DMS 273 treated with DMSO at 0.1 percent for 48 hours (cell line): ENCODE measurements at regions not wholly inside any gene's neighbourhood (a gene's known extent, or its start where the extent isn't known, plus 50 kb on each side); places are given as distances from the start of the nearest gene placed in this dataset.

Experiments
- DNase-seq: peaks from one replicate; lab custom pipeline; 2025; lab: John Stamatoyannopoulos, UW

- no peak for DNase-seq
Observed at GRCh38 chr10:78774999-78775711, 293.6 kb upstream of the ZMIZ1 start.

GRCh38 chr10:78775891-78776290 is 292.9 kb upstream of the ZMIZ1 start:
- DNase-seq = no peak

GRCh38 chr10:78776756-78777155 is 292.0 kb upstream of the ZMIZ1 start:
- no peak for DNase-seq

- no peak for DNase-seq
Observed at GRCh38 chr10:78777466-78777865, 291.3 kb upstream of the ZMIZ1 start.

- no peak for DNase-seq
Observed at GRCh38 chr10:78777867-78778266, 290.9 kb upstream of the ZMIZ1 start.

GRCh38 chr10:78778444-78779338 is 290.1 kb upstream of the ZMIZ1 start:
- no peak for DNase-seq

- DNase-seq = no peak
Observed at GRCh38 chr10:78779339-78779955, 289.3 kb upstream of the ZMIZ1 start.

- no peak for DNase-seq
Observed at GRCh38 chr10:78780551-78780961, 288.2 kb upstream of the ZMIZ1 start.

- DNase-seq = no peak
Observed at GRCh38 chr10:78781251-78781913, 287.4 kb upstream of the ZMIZ1 start.

- DNase-seq = no peak
Observed at GRCh38 chr10:78781991-78782390, 286.8 kb upstream of the ZMIZ1 start.

GRCh38 chr10:78782441-78782840 is 286.3 kb upstream of the ZMIZ1 start:
- no peak for DNase-seq

GRCh38 chr10:78783753-78784152 is 285.0 kb upstream of the ZMIZ1 start:
- DNase-seq = no peak

GRCh38 chr10:78784546-78784945 is 284.2 kb upstream of the ZMIZ1 start:
- DNase-seq = no peak

GRCh38 chr10:78785066-78785465 is 283.7 kb upstream of the ZMIZ1 start:
- no peak for DNase-seq

GRCh38 chr10:78785991-78786390 is 282.8 kb upstream of the ZMIZ1 start:
- no peak for DNase-seq

GRCh38 chr10:78787125-78787524 is 281.6 kb upstream of the ZMIZ1 start:
- no peak for DNase-seq

- no peak for DNase-seq
Observed at GRCh38 chr10:78794736-78795455, 273.9 kb upstream of the ZMIZ1 start.

- DNase-seq = no peak
Observed at GRCh38 chr10:78798976-78799730, 269.6 kb upstream of the ZMIZ1 start.

- DNase-seq = no peak
Observed at GRCh38 chr10:78800006-78800405, 268.8 kb upstream of the ZMIZ1 start.

- DNase-seq = no peak
Observed at GRCh38 chr10:78800535-78801320, 268.0 kb upstream of the ZMIZ1 start.
